Suprapubic skin (tissue), 4 donors: ENCODE measurements at regions not wholly inside any gene's neighbourhood (a gene's known extent, or its start where the extent isn't known, plus 50 kb on each side); places are given as distances from the start of the nearest gene placed in this dataset.

Experiments used
- DNase-seq, 2 donors: peaks; one replicate each; pipeline ENCODE4 v3.0.0-alpha.2; 2019; ENCODE audit warnings: low spot score in 2 of 2
- H3K27ac ChIP-seq: fragments of 200-600 bp; sonication (generic); one replicate; pipeline ENCODE4 v1.5.1; 2019
- H3K27me3 ChIP-seq: fragments of 200-600 bp; sonication (generic); one replicate; pipeline ENCODE4 v1.5.1; 2019
- H3K36me3 ChIP-seq: fragments of 200-600 bp; sonication (generic); one replicate; pipeline ENCODE4 v1.5.1; 2019
- H3K4me1 ChIP-seq: fragments of 200-600 bp; sonication (generic); one replicate; pipeline ENCODE4 v1.5.1; 2019
- H3K4me3 ChIP-seq: fragments of 200-600 bp; sonication (generic); one replicate; pipeline ENCODE4 v1.5.1; 2019; ENCODE audit warnings: mild to moderate bottlenecking
- H3K9me3 ChIP-seq: fragments of 200-600 bp; sonication (generic); one replicate; pipeline ENCODE4 v1.5.1; 2019
- EP300 ChIP-seq: sonication (generic); formaldehyde crosslinking; IDR thresholded peaks from one replicate; pipeline ENCODE4 v1.6.1; 2017; ENCODE audit warnings: antibody characterized with exemption
- POLR2A ChIP-seq, 2 donors: fragments of 450-650 bp; IDR thresholded peaks; one replicate each; pipeline ENCODE4 v1.6.1; 2017; ENCODE audit warnings: antibody characterized with exemption in 2 of 2, mild to moderate bottlenecking in 2 of 2, moderate library complexity in 2 of 2
- POLR2AphosphoS5 ChIP-seq, 3 donors: sonication (generic); formaldehyde crosslinking; IDR thresholded peaks; one replicate each; pipeline ENCODE4 v1.6.1; 2017; ENCODE audit warnings: antibody characterized with exemption in 3 of 3
- WGBS: methylation state at CpG from one replicate; pipeline ENCODE4 v1.1.5; 2018; 5-methylcytosine and 5-hydroxymethylcytosine counted together
- TF ChIP-seq, protein P1 (sequence below), 2 donors: fragments of 200-600 bp in 1 of 2; fragments of 450-650 bp in 1 of 2; sonication (generic) in 1 of 2; IDR thresholded peaks; one replicate each; pipeline ENCODE4 v1.5.1; 2016 to 2019; ENCODE audit warnings: antibody characterized with exemption in 2 of 2, mild to moderate bottlenecking in 1 of 2, moderate library complexity in 1 of 2

GRCh38 chr3:22779737-22780136, 423.4 kb upstream of the UBE2E2 start:
- Histone ChIP-seq H3K36me3 (no peaks in the 10 kb centered on the region), H3K4me3 (no peak overlapping the region), H3K27me3 (no peaks in the 10 kb centered on the region), H3K27ac (no peak overlapping the region), H3K4me1 (no peaks in the 10 kb centered on the region), H3K9me3 (no peaks in the 10 kb centered on the region)
- 69% methylated on average over 2 of the region's 2 CpGs for WGBS
- no peak for DNase-seq
- TF ChIP-seq POLR2AphosphoS5 (IDR thresholded peaks at IDR 0.05), result no peak
- no peak for TF ChIP-seq EP300
- TF ChIP-seq, protein P1, sequence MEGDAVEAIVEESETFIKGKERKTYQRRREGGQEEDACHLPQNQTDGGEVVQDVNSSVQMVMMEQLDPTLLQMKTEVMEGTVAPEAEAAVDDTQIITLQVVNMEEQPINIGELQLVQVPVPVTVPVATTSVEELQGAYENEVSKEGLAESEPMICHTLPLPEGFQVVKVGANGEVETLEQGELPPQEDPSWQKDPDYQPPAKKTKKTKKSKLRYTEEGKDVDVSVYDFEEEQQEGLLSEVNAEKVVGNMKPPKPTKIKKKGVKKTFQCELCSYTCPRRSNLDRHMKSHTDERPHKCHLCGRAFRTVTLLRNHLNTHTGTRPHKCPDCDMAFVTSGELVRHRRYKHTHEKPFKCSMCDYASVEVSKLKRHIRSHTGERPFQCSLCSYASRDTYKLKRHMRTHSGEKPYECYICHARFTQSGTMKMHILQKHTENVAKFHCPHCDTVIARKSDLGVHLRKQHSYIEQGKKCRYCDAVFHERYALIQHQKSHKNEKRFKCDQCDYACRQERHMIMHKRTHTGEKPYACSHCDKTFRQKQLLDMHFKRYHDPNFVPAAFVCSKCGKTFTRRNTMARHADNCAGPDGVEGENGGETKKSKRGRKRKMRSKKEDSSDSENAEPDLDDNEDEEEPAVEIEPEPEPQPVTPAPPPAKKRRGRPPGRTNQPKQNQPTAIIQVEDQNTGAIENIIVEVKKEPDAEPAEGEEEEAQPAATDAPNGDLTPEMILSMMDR (IDR thresholded peaks at IDR 0.05), result no peak
- no peak for TF ChIP-seq POLR2A (IDR thresholded peaks at IDR 0.05)

GRCh38 chr3:22792533-22792932, 410.6 kb upstream of the UBE2E2 start:
- Histone ChIP-seq H3K27ac (no peak overlapping the region), H3K4me1 (no peaks in the 10 kb centered on the region), H3K36me3 (no peaks in the 10 kb centered on the region), H3K27me3 (no peaks in the 10 kb centered on the region), H3K4me3 (no peak overlapping the region), H3K9me3 (no peaks in the 10 kb centered on the region)
- no peak for DNase-seq
- WGBS, result 65% methylated on average over 5 of the region's 5 CpGs
- no peak for TF ChIP-seq POLR2A (IDR thresholded peaks at IDR 0.05)
- no peak for TF ChIP-seq EP300
- no peak for TF ChIP-seq POLR2AphosphoS5 (IDR thresholded peaks at IDR 0.05)
- TF ChIP-seq, protein P1 (IDR thresholded peaks at IDR 0.05), result no peak

- Histone ChIP-seq H3K36me3 (no peaks in the 10 kb centered on the region), H3K27ac (no peak overlapping the region), H3K4me3 (no peak overlapping the region), H3K4me1 (no peaks in the 10 kb centered on the region), H3K9me3 (no peaks in the 10 kb centered on the region), H3K27me3 (no peaks in the 10 kb centered on the region)
- no peak for DNase-seq
- 79% methylated on average over 2 of the region's 2 CpGs for WGBS
- TF ChIP-seq POLR2A (IDR thresholded peaks at IDR 0.05) (no peak), EP300 (no peak), POLR2AphosphoS5 (IDR thresholded peaks at IDR 0.05) (no peak)
- TF ChIP-seq, protein P1 (IDR thresholded peaks at IDR 0.05), result no peak
These were observed 407.2 kb upstream of the UBE2E2 start for GRCh38 chr3:22795917-22796316.

- no peaks in the 10 kb centered on the region for H3K4me1 ChIP-seq
- DNase-seq, result no peak
- 87% methylated on average over 3 of the region's 3 CpGs for WGBS
- no peaks in the 10 kb centered on the region for H3K9me3 ChIP-seq
- no peak for TF ChIP-seq EP300
- TF ChIP-seq, protein P1 (IDR thresholded peaks at IDR 0.05), result no peak
- no peak for TF ChIP-seq POLR2AphosphoS5 (IDR thresholded peaks at IDR 0.05)
- no peak for TF ChIP-seq POLR2A (IDR thresholded peaks at IDR 0.05)
- H3K27ac ChIP-seq, result no peak overlapping the region
- no peaks in the 10 kb centered on the region for H3K27me3 ChIP-seq
- no peaks in the 10 kb centered on the region for H3K36me3 ChIP-seq
- no peak overlapping the region for H3K4me3 ChIP-seq
These were observed 404.7 kb upstream of the UBE2E2 start for GRCh38 chr3:22798461-22798860.

- TF ChIP-seq, protein P1 (IDR thresholded peaks at IDR 0.05), result no peak
- TF ChIP-seq EP300 (no peak), POLR2AphosphoS5 (IDR thresholded peaks at IDR 0.05) (no peak), POLR2A (IDR thresholded peaks at IDR 0.05) (no peak)
- Histone ChIP-seq H3K27ac (no peak overlapping the region), H3K9me3 (no peaks in the 10 kb centered on the region), H3K4me1 (no peaks in the 10 kb centered on the region), H3K36me3 (no peaks in the 10 kb centered on the region), H3K27me3 (no peaks in the 10 kb centered on the region), H3K4me3 (no peak overlapping the region)
- WGBS, result 89% methylated on average over 2 of the region's 2 CpGs
- no peak for DNase-seq
These were observed 383.9 kb upstream of the UBE2E2 start for GRCh38 chr3:22819209-22819608.
